ENCODE measurements at regions not wholly inside any gene's neighbourhood (a gene's known extent, or its start where the extent isn't known, plus 50 kb on each side); places are given as distances from the start of the nearest gene placed in this dataset.
"Not testable (repeated sequence)": the region's sequence is repeated elsewhere in the genome, so short reads cannot be mapped to it uniquely, and the experiment has no call there.

DNA sequence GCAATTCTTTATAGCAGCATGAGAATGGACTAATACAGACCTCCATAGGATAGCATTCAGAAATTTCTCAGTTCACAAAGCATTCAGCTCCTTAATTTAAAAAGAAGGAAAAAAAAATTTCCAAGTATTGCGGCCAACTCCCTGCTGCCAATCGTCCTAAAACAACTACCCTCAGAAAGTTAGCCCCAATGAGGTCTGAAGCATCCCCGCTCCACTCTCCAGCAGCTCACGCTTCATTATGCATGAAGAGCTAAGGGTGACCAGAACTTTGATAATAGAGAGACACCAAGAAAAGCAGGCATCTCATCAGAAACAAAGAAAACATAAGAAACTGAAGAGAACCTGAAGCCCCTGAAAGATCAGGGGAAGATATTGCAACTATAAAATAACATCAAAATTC, 172.8 kb upstream of the NUDT4 start:
- DNase-seq (ENCODE audit: low read depth) = no peak

DNA sequence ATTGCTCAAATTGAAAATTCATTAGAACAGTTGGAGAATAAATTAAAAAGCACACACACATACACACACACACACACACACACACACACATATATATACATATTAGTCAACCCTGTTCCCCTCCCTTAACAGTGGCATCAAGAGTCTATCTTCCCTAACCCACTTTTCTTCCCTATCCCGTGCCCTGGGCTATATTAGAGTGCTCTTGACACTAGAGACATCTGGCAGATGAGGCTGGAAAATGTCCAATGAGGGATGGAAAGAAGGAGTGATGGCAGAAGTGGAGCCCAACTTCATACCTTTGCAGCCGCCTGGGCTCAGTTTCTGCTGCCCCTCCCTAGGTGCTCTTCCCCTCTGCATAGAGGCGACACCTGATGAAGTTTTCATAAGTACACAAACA, 172.4 kb upstream of the NUDT4 start:
- no peak for DNase-seq (ENCODE audit: low read depth)

DNA sequence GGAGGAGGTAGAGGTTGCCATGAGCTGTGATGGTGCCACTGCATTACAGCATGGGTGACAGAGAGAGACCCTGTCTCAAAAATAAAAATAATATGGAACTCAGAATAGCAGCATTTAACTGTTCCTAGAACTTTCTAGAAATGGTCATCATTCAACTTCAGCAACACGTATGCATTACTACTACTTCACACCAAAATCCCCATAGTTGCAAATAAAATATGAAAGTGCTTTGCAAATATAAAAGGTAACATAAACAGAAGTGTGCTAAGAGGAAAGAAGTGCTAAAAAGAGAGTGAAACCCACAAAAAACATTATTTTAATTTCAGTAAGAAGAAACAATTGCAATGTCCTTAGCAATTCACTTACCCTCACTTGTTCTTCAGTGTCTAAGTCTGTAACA, 169.7 kb upstream of the NUDT4 start:
- DNase-seq (ENCODE audit: low read depth) = no peak

DNA sequence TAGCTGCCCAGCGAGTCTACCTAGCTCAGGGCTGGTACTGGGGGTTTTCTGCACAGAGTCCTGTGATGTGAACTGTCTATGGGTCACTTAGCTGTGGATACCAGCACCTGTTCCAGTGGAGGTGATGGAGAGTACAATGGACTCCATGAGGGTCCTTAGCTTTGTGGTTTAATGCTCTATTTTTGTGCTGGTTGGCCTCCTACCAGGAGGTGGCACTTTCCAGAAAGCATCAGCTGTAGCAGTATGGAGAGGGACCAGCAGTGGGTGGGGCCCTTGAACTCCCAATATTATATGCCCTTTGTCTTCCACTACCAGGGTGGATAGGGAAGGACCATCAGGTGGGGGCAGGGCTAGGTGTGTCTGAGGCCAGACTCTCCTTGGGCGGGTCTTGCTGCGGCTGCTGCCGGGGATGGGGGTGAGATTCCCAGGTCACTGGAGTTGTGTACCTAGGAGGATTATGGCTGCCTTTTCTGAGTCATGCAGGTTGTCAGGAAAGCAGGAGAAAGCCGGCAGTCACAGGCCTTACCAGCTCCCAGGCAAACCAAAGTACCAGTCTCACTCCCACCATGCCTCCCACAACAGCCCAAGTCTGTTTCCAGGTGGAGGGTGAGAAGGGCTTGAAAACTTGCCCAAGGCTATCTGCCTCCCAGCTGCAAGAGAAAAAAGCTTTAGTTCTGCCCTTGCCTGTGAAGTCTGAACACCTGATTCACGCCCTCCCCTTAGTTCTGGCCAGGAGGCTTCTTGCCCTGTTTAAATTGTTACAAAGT, 163.0 kb upstream of the NUDT4 start:
- DNase-seq (ENCODE audit: low read depth) = no peak

DNA sequence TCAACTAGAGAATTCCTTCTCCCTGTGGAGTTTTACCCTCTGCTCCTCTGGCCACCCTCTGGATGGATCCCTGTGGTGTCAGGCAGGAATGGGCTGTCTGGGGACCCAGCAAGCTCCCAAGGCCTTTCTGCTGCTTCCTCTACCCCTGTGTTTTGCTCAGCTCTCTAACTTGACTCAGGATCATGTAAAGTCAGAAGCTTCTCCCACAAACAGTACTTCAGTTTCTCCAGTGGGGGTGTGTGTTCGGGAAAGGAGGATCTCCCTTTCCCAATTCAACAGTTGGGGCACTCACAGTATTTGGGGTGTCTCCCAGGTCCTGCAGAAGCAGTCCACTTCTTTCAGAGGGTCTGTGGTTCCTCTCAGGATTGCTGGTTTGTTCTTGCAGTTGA, 162.4 kb upstream of the NUDT4 start:
- no peak for DNase-seq (ENCODE audit: low read depth)

DNA sequence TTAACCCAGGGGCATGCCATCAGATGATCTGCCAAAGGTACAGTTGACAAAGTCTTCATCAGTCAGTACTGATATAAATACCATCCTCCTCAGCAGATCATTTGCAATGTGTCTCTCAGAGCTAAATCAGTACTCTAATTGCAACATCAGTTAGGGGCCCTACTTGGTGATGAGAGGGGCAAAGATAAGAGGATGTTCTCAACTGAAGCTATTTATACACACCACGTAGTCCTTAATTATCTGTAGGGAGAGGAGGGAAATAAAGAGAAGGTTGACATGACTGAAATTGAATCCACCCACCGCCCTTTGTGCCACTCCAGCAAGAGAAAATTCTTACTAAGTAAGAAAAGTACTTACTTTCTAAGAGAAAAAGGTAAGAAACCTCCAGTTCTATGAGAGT, 157.8 kb upstream of the NUDT4 start:
- no peak for DNase-seq (ENCODE audit: low read depth)

DNA sequence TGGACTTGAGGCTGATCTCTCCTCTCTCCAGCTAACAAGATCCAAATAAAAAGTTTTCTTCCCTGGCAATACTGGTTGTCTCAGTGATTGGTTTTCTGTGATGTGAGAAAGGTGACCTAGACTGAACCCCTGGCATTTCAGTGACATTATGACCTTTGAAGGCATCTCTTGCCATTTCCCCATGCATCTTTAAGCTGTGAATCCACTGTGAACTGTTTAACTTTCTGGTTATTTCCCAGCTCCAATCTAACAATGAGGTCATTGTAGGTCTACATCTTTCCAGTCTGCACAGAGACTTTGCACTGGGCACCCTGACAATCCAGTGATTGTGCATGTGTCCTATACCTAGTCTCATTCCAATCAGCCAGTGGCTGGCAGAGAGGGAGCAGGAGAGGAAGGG, 155.9 kb upstream of the NUDT4 start:
- DNase-seq (ENCODE audit: low read depth) = no peak

DNA sequence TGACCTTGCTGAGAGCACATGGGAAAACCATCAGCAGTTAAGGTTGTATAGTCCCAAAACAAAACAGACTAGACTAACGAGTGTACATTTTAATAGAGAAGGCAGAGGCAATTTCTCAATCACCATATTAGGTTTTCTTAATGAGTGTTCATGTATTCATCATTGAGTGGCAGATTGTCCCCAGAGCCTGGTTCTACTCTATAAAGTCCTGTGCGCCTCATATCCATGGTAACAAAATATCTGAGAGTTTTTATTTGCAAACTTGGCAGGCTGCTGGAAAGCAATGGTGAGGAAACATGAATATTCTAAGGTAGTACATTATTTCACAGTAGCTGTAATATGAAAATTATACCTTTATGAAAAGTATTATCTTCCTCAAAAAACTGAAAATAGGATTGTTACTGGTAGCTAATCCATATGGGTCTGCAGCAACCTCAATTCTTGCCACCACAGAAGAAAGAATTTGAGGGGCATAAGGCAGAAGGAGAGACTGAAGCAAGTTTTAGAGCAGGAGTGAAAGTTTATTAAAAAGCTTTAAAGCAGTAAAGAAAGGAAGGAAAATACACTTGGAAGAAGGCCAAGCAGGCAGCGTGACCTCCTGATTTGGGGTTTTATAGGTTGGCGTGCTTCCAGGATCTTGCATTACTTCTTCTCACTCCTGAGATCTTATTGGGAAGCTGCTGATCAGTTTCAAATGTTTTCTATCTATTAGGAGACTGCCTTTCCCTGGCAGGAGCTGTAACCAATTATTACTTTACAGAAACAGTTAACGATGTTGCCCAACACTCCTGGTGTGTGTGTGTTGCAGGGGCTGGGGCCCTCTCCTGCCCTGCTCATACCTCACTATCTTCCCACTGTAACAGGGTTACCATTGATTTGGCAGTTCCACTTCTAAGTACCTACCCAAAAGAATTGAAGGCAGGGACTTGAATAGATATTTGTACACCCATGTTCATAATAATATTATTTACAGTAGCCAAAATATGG, 154.0 kb upstream of the NUDT4 start:
- DNase-seq (ENCODE audit: low read depth) = no peak

DNA sequence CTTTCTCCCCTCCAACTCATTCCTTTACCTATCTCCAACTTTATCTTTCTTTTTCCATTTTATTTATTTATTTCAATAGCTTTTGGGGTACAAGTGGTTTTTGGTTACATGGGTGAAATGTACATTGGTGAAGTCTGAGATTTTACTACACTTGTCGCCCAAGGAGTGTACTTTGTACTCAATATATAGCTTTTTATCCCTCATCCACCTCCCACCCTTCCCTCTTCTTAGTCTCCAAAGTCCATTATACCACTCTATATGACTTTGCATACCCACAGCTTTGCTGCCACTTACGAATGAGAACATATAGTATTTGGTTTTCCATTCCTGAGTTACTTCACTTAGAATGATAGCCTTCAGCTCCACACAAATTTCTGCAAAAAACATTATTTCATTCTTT, 152.6 kb upstream of the NUDT4 start:
- DNase-seq (ENCODE audit: low read depth) = no peak

DNA sequence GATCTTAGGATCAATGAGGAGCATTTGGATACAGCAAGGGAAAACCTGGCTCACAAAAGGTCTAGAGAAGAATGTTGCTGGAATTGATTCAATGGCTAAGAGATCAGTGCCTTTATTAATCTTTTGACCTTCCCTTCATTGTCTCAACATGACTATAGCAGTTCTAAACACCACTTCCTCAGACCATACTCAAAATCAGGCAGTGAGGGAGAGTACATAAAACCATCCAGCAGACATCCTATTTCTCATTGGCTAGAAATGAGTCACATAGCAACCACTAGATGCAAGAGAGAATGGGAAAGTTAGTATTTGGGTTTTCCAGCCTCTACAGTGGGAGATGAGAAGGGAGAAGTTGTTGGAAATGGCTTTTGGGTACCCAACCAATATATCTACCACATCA, 151.4 kb upstream of the NUDT4 start:
- no peak for DNase-seq (ENCODE audit: low read depth)

DNA sequence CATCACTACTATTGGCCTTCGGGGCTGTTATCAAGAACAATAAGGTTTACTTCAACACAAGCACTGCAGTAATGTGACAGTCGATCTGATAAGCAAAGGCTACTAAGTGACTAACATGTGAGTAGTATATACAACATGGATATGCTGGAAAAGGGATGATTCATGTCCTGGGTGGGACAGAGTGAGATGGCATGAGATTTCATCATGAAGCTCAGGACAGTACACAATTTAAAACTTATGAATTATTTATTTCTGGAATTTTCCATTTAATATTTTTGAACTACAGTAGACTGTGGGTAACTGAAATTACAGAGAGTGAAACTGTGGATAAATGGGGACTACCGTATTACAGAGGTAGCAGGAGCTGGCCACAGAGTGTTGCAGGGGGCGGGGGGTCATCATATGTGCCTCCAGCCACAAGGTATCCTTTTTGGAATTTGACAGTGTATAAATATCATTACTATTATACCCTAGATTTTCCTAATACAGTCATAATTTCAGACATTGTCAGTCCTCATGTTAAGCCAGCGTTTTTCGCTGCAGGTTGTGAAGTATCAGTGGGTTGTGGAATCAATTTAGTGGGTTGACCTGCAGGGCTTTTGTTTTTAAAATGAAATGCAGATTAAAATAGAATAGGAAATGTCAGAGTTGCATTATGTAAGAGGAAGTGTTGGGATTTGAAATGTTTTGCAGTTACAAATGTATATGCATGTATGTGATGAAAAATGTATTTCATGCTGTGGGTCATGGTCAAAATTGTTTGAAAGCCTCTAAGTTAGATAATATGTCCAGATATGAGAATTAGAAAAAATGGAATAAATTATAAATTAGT, 148.0 kb upstream of the NUDT4 start:
- DNase-seq (ENCODE audit: low read depth) = no peak

DNA sequence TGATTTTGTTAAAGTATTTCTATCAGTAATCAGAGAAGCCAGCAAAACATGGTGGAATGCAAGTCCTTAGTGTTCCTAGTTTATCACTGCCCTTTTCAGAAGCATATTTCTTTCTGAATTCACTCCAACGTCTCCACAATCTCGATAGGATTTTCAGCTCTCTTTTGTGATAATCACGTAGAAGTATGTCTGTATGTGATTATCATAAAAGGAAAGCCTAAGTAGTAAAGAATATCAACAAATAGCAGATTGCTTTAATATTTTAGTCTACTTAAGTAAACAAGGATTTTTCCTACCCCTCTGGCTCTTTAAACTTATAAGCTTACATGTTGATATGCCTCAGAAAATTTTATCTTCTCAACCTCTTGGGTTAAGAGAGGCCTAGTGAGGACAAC, 147.4 kb upstream of the NUDT4 start:
- DNase-seq (ENCODE audit: low read depth) = no peak

DNA sequence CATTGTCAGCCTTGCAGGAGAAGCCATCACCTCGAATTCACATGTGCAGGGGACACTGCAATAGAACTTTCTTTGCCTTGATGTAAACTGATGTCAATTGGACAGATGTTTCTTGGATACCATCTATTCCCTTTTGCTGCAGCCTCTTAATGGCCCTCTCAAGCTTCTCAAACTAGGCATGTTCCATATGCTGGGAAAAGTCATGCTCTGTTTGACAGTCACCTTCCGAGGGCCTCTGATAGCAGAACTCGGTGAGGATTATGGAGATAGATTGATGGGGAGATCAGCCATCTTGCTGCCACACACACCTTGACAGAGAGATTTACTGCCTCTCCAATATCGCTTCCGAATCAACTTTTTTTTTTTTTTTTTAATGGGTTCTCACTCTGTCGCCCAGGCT, 145.8 kb upstream of the NUDT4 start:
- no peak for DNase-seq (ENCODE audit: low read depth)

DNA sequence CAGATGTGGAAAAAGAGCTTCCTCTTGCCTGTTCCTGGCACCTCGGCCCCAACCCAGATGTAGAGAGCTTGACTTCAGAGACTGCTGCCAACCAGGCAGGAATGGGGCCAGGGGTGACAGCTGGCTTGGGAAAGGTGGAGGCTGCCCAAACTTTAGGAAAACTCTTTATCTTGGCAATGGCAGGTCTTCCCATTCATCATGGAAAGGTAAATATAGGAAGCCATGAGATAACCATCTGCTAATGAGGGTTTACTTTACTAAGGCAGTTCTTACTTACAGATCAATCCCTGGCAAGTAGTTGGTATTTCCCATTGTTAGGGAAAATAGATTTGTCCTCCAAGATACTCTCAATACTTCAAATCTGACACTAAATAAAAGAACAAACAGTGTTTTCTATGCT, 143.1 kb upstream of the NUDT4 start:
- no peak for DNase-seq (ENCODE audit: low read depth)

DNA sequence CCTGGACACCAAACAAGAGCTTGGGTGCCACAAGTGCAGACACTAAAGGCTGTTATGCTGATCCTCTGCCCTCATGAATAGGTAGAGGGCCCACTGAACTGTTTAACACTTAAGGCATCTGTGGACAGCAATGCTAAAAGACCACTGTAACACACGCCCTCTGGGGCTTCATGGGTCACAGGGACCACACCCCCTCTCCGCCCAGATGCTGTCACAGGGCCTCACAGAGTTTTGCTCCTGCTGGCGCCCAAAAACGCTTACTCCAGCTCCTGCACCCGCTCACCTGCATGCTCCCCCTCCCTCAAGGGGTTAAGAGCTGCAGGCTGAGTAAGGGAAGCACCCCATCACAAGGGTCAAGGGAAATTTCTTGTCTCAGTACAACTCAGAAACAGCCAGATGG, 141.8 kb upstream of the NUDT4 start:
- no peak for DNase-seq (ENCODE audit: low read depth)

DNA sequence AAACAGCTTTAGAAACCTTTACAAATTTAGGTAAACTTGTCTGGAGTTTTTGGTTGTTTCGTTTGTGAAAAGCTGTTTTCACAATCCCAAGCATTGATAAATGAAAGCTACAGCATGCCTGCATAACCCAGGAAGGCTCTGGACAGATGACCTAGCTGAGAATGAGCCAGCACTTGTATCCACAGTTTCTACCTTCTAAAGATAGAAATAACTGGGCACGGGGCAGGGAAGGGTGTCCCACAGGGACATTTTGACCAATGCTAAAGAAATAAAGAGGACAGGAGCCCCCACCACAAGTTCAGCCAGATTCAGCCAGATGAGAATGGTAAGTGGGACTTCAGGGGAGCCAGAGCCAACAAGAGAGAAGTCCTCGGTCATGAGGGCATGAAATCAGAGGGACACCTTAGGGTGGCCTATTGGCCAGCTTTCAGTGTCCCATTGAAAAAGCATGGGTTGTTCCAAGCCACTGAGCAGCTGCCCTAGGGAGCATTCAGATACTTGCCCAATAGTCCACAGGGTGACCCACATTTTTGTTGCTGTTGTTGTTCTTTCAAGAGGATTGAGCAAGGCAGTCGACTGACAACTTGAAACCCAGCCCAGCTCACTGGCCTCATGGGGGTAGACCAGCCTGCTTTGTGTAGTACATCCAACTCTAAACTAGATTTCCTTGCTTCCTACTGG, 140.3 kb upstream of the NUDT4 start:
- no peak for DNase-seq (ENCODE audit: low read depth)

DNA sequence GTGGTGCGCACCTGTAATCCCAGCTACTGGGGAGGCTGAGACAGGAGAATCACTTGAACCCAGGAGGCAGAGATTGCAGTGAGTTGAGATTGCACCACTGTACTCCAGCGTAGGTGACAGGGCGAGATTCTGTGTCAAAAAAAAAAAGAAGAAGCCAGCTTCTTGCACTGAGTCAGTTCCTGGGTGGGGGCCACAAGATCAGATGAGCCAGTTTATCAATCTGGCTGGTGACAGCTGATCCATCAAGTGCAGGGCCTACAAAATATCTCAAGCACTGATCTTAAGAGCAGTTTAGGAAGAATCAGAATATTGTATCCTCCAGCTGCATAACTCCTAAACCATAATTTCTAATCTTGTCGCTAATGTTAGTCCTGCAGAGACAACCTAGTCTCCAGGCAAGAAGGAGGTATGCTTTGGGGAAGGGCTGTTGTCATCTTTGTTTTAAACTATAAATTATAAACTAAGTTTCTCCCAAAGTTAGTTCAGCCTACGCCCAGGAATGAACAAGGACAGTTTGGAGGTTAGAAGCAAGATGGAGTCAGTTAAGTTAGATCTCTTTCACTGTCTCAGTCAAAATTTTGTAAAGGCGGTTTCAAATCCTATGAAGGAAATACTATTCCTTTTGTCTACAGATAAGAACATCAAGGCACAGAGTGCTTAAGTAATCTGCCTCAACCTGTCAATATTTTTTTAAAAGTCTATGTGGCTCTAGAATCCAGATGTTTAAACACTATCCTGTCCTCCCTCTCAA, 139.0 kb upstream of the NUDT4 start:
- DNase-seq (ENCODE audit: low read depth) = not testable (repeated sequence)

DNA sequence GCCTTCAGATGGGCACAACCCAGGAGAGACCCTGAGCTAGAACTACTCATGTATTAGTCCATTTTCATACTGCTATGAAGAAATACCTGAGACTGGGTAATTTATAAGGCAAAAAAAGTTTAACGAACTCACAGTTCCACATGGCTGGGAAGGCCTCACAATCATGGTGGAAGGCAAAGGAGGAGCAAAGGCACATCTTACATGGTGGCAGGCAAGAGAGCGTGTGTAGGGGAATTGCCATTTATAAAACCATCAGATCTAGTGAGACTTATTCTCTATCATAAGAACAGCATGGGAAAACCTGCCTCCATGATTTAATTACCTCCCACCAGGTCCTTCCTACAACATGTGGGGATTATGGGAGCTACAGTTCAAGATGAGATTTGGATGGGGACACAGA, 137.9 kb upstream of the NUDT4 start:
- DNase-seq (ENCODE audit: low read depth) = not testable (repeated sequence)

DNA sequence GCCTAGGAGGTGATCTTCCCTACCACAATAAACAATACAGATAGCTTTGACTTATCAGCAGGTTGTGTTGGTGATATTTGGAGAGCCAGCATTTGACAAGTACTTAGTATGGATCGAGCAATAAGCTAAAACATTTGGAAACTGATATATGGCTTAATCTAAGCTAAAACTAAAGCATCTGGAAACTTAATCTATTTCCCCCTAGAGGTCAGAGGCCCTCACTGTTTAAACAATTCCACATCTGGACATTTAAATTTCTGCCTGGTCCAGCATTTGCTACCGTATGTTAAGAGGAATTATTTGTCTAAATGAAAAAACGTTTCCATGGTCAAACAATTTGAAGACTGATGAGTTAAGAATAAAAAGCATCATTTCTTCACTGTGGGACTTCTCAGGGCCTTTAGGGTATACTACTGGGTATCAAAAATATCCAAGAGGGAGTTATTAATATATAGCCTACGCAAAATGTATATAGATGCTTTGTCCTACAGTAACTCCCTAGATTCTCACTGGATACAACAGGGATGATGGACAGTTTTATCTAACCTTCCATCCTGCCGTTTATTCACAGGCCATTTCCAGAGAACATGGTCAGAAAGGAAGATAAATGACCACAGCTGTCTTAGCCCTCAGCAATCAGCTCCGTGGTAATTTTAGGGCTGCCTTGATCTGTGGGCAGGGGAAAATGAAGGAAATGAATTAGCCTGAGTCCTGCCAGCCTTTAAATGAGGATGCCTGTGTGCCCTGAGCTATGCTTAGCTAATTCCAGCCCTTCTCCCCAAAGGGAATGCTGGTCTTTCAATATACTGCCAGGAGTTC, 135.4 kb upstream of the NUDT4 start:
- DNase-seq (ENCODE audit: low read depth) = no peak

DNA sequence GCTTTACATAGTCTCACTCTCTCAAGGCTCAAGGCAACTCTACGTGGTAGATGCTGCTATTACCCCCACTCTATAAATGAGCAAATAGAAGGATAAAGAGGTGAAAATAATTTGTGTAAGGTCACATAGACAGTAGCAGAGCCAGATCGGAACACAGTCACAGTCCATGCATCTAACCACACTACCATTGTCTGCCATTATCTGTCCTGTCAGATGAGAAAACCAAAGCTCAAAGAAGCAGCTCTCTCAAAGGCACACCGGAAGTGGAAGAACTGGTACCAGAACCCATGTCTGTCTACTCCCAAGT, 134.4 kb upstream of the NUDT4 start:
- no peak for DNase-seq (ENCODE audit: low read depth)

All from stimulated activated CD8-positive, alpha-beta memory T cell treated with anti-CD3 and anti-CD28 coated beads, Interleukin-12 subunit alpha, Interleukin-12 subunit beta, amount 100 ng/mL, for 1 hour (primary cell).